Hepatic stellate cell (primary cell): ENCODE measurements at regions not wholly inside any gene's neighbourhood (a gene's known extent, or its start where the extent isn't known, plus 50 kb on each side); places are given as distances from the start of the nearest gene placed in this dataset.
"Not testable (repeated sequence)": the region's sequence is repeated elsewhere in the genome, so short reads cannot be mapped to it uniquely, and the experiment has no call there.

Source experiments
- DNase-seq: peaks from one replicate; pipeline ENCODE4 v3.0.0; 2011; ENCODE audit warnings: low spot score

DNA sequence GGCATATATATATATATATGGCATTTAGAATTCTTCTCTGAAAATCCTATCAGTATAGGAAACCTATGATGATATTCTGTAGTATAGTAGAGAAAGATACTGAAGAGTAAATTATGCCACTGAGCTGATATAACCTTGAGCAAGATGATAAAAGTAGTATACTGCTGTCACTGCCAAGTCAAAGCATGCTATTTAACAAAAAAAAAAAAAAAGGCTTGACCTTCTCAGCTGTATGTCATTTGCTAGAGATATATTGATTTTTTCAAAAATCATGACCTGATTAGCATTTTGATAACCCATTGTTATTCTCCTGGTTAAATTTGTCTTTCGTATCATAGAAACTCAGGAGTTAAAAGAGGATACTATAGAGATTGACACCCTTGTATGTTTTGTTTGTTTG lies 299.4 kb downstream of the ADAMTS20 start:
- DNase-seq: no peak

DNA sequence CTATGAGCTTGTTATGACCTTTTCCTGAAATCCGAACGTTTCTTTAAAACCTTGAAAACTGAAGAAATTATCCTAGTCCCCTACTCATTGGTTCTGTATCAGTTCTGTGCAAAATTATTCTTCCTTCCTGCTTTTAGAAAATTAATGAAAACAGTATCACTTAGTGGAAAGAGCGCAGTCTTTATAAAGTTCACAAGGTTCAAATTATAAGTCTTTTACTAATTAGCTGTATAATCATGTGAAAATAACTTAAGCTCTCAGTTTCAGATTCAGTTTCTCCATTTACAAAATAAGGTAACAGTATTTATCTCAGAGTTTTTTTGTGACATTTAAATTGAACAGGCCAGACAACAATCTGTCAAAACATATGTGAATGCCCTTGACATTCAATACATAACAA lies 306.1 kb downstream of the ADAMTS20 start:
- no peak for DNase-seq

DNA sequence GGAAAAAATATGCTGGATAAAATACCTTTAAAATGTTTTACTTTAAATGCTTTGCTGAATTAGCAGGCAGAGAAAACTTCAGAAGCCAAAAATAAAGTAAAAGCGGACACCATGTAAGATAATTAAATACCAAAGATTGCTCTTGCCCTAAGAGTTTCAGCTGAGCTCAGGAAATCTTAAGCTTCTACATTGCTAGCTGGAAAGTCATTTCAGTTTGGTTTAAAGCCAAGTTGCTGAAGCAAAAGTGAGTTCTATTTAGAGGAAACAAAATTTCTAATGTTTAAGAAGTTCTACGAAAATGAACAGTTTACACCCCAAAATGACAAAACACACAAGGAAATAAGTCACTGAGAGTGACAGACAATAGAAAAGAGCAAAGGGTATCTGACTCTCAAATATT lies 310.0 kb downstream of the ADAMTS20 start:
- peak; percentile 3 for DNase-seq

DNA sequence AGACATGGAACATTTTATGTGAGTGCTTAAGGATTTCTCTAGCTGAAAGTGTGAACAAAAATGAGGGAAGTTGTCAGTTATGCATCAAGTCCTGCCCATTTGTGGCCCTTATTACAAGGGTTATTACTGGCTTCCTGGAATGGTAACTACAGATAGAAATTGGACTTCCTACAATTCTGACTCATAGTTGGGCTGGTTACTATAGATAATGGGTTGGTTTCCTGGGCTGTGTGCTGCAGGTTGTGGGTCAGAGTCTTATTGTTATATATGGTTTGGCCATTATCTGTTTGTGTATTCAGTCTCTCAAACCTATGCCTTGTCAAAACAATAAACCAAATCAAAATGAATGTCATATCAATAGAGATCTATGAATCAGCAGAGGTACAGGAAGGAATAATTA lies 313.7 kb downstream of the ADAMTS20 start:
- no peak for DNase-seq

DNA sequence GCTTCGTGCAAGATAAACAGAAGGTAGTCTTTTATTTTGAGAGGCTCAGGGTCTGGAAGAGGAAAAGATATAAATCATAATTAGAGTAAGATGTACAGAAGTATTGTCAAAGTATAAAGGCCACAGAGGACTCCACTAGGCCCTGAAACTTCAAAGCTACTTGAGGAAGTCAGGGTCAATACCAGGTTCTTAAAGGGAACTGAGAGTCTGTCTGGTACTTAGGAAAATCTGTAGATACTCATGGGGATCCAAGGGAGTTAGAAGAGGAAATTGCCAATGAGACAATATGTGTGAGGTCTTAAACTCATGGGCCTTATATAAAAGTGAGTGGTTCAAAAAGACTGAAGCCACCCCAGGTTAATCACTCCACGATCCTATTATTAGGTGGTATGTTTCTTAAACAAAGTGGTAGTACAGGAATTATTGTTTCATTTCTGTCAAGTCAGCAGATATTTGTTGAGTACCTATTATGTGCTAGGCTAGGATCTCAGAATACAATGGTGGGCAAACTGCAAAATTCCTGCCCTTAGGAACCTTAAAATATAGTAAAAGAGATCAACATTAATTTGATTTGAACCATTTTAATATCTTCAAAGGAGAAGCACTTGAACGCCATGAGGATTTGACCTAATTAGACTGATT lies 314.6 kb downstream of the ADAMTS20 start:
- DNase-seq: no peak

DNA sequence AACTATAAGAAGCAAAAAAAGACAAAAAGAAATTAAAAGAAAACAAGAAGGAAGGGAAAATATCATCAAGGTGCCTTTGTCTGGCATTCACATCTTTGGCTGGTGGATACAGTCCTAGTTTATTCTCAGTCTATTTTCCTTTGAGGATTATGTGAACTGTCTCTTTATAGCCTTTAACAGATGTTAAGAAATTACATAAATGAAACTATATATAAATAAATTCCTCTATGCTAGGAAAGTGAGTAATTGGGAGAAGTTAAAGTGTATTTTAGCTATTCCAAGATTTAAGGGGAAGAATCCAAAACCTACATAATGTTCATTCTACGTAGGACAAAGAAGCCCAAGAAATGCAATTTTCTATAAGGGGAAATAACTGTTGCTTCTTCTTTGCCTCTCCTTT lies 316.3 kb downstream of the ADAMTS20 start:
- DNase-seq: no peak

DNA sequence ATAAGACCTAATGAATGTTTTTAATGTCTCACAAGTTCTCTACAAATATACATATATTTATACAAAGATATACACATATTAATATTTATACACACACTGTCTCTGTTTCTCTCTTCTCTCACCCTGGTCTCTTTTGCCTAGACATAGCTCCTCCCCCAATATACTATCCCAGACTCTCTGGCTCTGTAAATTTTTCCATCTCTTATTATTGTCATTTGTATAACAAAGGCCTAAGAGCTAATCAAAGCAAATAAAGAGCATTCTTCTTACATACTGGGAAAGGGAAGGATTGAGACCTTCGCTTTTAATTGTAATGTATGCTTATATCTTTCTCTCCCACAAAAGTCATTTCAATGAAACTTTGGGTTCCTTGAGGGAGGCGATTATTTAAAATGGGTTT lies 318.1 kb downstream of the ADAMTS20 start:
- DNase-seq: no peak

DNA sequence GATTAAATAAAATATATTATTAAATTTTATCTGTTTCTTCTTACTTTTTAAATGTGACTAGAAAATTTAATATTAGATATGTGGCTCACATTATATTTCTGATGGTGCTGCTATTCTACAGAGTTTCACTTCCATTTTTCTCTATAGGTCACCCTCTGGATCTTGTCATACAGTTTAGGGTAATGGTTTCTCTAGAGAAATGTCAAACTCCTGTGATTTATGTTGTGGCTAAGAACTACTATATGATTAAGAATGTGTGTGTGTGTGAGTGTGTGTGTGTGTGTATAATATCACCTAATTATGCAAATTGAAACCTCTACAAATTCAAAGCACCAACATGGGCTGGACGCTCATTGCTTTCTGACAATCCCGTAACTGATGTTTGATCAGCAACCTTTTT lies 325.9 kb downstream of the ADAMTS20 start:
- DNase-seq: no peak

DNA sequence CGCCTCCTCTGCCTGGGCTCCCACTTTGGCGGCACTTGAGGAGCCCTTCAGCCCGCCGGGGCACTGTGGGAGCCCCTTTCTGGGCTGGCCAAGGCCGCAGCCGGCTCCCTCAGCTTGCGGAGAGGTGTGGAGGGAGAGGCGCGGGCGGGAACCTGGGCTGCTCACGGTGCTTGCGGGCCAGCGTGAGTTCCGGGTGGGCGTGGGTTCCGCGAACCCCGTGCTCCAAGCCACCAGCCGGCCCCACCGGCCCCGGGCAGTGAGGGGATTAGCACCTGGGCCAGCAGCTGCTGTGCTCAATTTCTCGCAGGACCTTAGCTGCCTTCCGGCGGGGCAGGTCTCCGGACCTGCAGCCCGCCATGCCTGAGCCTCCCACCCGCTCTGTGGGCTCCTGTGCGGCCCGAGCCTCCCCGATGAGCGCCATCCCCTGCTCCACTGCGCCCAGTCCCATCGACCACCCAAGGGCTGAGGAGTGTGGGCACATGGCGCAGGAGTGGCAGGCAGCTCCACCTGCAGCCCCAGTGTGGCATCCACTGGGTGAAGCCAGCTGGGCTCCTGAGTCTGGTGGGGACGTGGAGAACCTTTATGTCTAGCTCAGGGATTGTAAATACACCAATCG lies 327.7 kb downstream of the ADAMTS20 start:
- DNase-seq: not testable (repeated sequence)

DNA sequence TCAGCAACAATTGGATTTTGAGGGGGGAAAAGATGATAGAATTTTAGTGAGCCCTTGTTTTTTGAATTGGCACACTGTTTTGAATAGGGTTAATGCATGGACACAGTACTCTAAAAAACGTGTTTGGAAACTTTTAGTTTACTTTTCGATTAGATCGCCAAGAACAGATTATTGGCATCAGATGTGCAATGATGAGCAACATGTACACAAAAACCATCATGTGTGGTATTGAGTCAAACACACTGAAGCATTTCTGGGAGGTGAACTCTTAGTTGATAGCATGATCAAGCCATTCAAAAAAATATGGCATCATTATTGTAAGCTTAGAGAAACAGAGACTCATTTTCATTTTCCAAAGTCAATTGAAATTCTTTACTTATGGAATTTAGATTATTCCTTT lies 329.2 kb downstream of the ADAMTS20 start:
- DNase-seq: no peak

DNA sequence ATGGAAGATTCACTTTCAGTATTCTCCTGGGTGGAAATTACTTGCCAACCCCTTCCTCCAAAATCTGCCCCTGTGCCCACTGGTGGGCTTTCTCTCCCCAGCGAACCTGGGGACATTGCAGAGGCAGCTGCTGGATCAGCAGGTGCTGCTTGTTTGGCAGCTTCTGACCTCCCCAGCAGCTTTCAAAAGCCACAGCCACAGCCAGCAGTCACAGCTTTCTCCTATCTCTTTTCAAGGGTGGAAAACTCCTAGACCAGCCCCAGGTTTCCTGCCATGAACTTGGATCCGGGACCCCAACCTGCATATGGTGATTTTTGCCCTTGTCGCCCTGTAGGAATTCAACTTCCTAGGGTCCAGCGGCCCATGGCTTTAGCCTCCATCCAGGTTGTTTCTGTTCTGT lies 330.8 kb downstream of the ADAMTS20 start:
- DNase-seq: no peak

DNA sequence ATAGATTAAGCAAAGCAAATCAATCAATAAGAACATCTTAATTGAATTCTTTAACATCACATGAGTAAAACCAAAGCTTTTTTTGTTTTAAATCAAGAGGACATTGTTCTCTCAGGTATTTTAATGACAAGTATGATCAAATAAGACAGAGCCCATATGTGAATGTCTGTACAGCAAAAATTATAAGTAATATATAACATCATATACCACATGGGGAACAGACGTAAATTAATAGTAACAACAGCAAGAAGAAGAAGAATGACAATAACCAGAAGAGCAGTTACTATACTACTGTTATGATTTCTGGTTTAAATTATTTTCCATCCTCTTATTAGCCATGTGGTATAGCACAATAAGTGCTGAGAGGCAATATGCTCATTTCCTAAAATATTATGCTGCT lies 335.5 kb downstream of the ADAMTS20 start:
- DNase-seq: no peak

DNA sequence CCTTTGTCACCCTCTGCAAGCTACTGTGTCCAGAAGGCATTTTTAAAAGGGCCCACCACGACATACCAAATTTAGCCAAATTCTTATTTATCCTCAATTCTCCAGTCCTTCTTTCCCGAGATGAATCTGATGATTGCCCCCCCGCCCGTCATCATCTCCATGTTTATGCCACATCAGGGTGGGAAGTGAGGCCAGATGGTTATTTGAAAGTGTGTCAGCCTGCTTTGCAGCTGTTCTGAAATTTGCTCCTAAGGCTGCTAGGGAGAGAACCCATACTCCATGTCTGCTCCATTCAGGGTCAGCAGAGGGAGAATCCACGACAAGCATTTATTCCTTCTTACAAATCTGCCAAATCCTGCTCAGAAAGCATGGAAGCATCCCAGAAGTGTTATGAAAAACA lies 337.8 kb downstream of the ADAMTS20 start:
- DNase-seq: no peak

DNA sequence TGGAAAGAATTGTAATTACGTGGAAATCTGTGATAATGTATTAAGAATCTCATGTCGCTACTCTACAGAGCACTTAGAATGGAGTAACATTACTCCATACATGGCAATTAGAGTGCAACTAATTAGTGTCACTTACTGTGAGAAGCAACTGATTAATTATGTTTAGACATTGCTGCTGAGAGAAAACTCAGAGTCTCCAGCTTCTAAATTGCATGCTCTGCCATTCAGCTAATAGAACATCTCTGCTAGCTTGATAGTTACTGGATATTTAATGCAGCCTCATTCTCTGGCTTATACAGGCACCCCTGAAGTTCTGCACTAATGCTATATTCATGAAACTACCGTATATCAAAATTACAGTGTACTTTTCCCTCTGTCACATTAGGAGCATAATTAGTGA lies 338.4 kb downstream of the ADAMTS20 start:
- DNase-seq: no peak

DNA sequence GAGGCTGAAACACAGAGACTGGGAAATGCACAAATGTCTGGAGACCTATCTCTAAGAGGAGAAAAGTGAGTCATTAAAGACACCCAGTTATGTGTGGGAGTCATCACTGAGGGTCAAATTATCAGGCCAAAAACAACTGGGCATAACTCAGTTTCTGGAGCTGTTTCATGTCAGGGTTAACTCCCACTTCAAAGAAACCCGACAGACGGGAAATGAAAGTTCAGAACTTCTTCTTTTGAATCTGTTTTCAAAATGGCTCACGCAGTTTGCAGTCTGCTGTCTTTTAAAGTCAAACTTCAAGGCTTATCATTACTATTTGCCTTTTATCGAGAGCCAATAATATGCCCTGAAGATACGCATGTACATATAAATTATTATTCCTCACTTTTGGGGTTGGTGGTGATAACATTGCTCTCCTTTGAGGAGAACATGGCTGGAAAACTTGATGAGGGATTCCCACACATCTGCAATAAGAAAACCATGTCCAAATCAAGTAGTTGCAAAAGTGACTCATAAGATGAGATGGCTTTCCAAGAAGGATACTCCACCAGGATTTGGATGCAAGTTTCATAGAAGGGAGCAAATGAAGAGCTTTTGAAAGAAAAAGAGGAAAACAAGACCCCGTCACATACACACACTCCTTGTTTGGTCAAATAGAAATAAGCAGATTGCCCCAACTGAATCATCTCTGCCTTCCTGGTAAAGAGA lies 341.4 kb downstream of the ADAMTS20 start:
- peak; percentile 10 for DNase-seq

DNA sequence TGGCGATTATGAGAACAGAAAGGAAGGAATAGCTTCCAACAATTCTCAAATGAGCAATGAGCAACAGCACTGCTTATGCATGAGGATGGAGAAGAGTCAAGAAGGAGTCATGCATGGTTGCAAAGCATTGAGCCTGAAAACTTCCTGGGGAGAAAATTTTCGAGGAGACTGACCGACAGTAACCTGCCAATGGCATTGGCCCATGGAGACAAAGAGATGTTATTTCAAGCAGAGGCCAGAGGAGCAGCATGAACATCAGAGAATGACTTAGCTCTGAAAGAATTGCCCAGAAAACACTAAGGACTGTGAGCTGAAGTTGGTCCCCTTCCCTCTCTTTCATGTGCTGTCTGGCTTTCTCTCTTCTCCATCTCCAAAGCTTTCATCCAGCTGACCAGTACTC lies 343.4 kb downstream of the ADAMTS20 start:
- no peak for DNase-seq

DNA sequence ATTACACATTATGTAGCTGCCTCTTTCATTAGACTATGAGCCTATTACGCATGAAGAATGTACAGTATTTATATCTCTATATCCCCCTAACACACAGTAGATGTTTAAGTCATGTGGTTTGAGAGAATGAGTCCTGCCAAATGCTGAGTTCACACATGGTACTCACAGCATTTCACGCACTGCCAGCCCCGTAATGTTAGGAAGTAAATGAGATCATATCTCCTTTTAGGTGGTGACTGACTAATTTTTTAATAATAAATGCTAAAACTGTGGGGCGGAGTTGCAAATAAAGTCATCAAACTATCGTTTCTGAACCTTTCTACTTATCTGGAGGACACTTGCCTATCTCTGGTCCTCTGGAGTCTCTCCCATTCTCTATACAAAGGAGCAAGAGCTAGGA lies 343.8 kb downstream of the ADAMTS20 start:
- no peak for DNase-seq

DNA sequence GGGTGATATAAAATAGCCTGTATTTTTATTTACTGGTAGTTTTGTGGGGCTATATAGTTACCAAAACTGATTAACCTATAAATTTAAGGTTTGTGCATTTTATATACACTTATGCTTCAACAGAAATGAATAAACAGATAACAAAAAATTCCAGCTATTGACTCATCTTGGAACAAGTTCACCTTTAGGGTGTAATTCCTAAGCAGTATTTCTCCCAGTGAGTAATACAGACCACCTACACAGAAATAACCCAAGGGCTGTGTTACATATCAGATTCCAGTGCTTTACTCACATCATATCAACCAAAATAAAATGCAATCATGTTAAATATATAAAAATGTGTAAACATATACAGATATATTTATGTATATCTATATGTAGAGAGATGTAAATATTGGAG lies 345.6 kb downstream of the ADAMTS20 start:
- no peak for DNase-seq

DNA sequence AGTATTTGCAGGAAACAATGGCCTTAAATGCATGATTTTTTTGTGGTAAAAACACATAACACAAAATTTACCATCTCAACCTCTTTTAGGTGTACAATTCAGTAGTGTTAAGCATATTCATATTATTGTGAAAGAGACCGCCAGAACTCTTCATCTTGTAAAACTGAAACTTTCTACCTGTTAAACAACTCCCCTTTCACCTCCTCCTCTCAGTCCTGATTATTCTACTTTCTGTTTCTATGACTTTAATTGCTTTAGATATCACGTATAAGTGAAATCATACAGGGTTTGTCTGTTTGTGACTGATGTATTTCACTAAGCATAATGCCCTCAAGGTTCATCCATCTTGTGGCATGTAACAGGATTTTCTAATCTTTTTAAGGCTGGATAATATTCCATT lies 353.4 kb downstream of the ADAMTS20 start:
- DNase-seq: no peak

DNA sequence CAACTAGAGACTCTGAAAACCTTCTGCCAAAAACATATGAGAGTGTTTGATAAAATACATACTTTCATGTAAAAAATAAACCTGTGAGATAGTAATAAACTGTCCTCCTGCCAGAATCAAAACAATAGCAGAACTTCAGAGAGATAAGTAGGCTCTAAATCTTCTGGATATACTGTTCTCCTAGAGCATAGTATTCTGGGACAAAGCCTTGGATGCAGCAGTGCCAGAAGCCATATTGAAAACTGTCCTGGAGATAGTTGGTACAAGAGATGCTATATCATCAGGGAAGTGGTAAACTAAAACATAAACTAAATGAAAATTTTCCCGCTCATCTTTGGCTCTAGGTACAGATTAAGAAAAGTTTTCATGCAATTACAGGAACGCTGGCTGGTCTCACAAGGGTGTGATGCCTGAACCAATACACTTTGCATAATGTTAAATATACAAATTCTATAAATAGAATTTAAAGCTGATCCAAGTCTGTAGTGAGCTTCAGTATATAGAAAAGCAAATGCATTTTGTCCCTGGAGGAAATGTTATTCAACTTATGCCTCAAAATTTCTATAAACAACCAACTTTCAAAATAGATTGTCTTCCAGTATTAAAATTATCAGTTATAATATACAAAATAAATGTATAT lies 355.6 kb downstream of the ADAMTS20 start:
- DNase-seq: no peak

DNA sequence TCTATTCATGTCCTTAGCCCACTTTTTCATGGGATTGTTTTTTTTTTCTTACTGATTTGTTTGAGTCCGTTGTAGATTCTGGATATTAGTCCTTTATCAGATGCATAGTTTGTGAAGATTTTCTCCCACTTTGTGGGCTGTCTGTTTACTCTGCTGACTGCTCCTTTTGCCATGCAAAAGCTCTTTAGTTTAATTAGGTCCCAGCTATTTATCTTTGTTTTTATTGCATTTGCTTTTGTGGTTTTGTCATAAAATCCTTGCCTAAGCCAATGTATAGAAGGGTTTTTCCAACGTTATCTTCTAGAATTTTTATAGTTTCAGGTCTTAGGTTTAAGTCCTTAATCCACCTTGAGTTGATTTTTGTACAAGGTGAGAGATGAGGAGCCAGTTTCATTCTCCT lies 358.9 kb downstream of the ADAMTS20 start:
- DNase-seq: not testable (repeated sequence)

DNA sequence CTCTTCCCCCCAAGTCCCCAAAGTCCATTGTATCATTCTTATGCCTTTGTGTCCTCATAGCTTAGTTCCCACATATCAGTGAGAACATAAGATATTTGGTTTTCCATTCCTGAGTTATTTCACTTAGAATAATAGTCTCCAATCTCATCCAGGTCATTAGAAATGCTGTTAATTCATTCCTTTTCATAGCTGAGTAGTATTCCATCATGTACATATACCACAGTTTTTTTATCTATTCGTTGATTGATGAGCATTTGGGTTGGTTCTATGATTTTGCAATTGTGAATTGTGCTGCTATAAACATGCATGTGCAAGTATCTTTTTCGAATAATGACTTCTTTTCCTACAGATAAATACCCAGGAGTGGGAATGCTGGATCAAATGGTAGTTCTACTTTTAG lies 359.6 kb downstream of the ADAMTS20 start:
- DNase-seq: not testable (repeated sequence)

DNA sequence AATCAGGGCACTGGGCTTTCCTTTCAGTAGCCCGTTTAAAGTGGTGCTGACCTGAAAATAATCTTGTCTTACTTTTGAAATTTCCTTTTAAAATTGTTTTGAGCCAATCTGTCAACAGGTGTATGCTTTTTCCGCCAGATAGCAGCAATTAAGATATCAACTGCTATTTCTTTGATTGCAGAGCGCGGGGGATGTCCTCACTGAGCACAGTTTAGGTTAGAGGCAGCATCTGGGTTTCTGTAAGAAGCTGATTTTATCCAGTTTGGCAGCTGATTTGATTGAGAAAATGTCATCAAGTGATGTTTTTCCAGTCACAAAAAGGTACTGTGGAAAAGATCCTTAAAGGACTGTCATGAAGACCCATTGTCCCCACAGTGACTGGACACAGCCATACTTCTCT lies 371.8 kb downstream of the ADAMTS20 start:
- no peak for DNase-seq
